Astrocyte (in vitro differentiated cells and primary cell): ENCODE measurements at regions not wholly inside any gene's neighbourhood (a gene's known extent, or its start where the extent isn't known, plus 50 kb on each side); places are given as distances from the start of the nearest gene placed in this dataset.

Experiments used
- EZH2 ChIP-seq: IDR thresholded peaks from 2 replicates; pipeline ENCODE4 v1.6.1; 2012; ENCODE audit warnings: mild to moderate bottlenecking, low read length, inconsistent platforms; ENCODE audit not compliant: insufficient read depth
- TF ChIP-seq, protein P1 (sequence below): IDR thresholded peaks from 2 replicates; pipeline ENCODE4 v1.5.1; 2011; ENCODE audit warnings: low read depth, mild to moderate bottlenecking, inconsistent platforms, low read length, moderate library complexity; ENCODE audit not compliant: insufficient read depth

DNA sequence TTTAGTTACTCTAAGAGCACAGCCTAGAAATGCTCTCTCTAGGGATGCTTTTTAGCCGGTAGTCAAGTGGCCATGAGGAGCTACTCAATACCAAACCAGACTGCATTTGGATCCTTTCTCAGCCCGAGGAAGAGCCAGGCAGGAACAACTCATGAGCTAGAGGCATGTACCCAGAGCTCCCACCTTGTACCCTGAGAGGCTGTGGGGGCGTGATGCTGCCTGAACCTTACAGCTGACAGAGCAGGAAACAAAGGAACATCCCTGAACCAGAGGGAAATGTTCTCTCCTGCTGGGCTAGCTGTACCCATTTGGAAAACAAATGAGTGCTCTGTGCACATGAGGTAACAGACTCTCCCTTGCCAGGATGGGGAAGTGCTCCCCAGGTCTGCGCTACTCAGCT is 131.6 kb downstream of the OSR1 start:
- TF ChIP-seq, protein P1, sequence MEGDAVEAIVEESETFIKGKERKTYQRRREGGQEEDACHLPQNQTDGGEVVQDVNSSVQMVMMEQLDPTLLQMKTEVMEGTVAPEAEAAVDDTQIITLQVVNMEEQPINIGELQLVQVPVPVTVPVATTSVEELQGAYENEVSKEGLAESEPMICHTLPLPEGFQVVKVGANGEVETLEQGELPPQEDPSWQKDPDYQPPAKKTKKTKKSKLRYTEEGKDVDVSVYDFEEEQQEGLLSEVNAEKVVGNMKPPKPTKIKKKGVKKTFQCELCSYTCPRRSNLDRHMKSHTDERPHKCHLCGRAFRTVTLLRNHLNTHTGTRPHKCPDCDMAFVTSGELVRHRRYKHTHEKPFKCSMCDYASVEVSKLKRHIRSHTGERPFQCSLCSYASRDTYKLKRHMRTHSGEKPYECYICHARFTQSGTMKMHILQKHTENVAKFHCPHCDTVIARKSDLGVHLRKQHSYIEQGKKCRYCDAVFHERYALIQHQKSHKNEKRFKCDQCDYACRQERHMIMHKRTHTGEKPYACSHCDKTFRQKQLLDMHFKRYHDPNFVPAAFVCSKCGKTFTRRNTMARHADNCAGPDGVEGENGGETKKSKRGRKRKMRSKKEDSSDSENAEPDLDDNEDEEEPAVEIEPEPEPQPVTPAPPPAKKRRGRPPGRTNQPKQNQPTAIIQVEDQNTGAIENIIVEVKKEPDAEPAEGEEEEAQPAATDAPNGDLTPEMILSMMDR: no peak
- no peak for TF ChIP-seq EZH2
